Astrocyte of the hippocampus (primary cell): ENCODE measurements at regions not wholly inside any gene's neighbourhood (a gene's known extent, or its start where the extent isn't known, plus 50 kb on each side); places are given as distances from the start of the nearest gene placed in this dataset.

Experiments
- DNase-seq: peaks from one replicate; pipeline ENCODE4 v3.0.0; 2011; ENCODE audit warnings: low read depth, low spot score

GRCh38 chr2:102951249-102951648 lies 189.4 kb downstream of the TMEM182 start:
- DNase-seq, result no peak

- peak; percentile 93 for DNase-seq
Observed at GRCh38 chr2:102967451-102967850, 205.6 kb downstream of the TMEM182 start.

- DNase-seq, result no peak
Observed at GRCh38 chr2:102968375-102968774, 206.5 kb downstream of the TMEM182 start.

GRCh38 chr2:102971701-102972100 lies 209.9 kb downstream of the TMEM182 start:
- peak; percentile 69 for DNase-seq

GRCh38 chr2:102975996-102976975 lies 214.5 kb downstream of the TMEM182 start:
- DNase-seq, result peak; percentile 86

- no peak for DNase-seq
Observed at GRCh38 chr2:102977426-102978090, 215.7 kb downstream of the TMEM182 start.

GRCh38 chr2:102978091-102978490 lies 216.3 kb downstream of the TMEM182 start:
- DNase-seq, result no peak

GRCh38 chr2:102979429-102979828 lies 217.6 kb downstream of the TMEM182 start:
- DNase-seq, result no peak

GRCh38 chr2:102983786-102984185 lies 222.0 kb downstream of the TMEM182 start:
- DNase-seq, result no peak

GRCh38 chr2:102986826-102987490 lies 225.1 kb downstream of the TMEM182 start:
- DNase-seq, result peak; percentile 49

GRCh38 chr2:102992607-102993006 lies 230.8 kb downstream of the TMEM182 start:
- no peak for DNase-seq

GRCh38 chr2:102999958-103000357 lies 238.1 kb downstream of the TMEM182 start:
- DNase-seq, result no peak

- DNase-seq, result no peak
Observed at GRCh38 chr2:103002954-103003353, 241.1 kb downstream of the TMEM182 start.

GRCh38 chr2:103003750-103004260 lies 242.0 kb downstream of the TMEM182 start:
- DNase-seq, result no peak

GRCh38 chr2:103004426-103004942 lies 242.7 kb downstream of the TMEM182 start:
- DNase-seq, result no peak

GRCh38 chr2:103005393-103005792 lies 243.6 kb downstream of the TMEM182 start:
- no peak for DNase-seq

GRCh38 chr2:103007086-103007485 lies 245.3 kb downstream of the TMEM182 start:
- DNase-seq, result no peak

- no peak for DNase-seq
Observed at GRCh38 chr2:103008586-103008985, 246.8 kb downstream of the TMEM182 start.

GRCh38 chr2:103009871-103010270 lies 248.0 kb downstream of the TMEM182 start:
- no peak for DNase-seq

- no peak for DNase-seq
Observed at GRCh38 chr2:103010306-103010705, 248.5 kb downstream of the TMEM182 start.

GRCh38 chr2:103010751-103011150 lies 248.9 kb downstream of the TMEM182 start:
- DNase-seq, result no peak

GRCh38 chr2:103012590-103012989 lies 250.8 kb downstream of the TMEM182 start:
- DNase-seq, result no peak
